Astrocyte (in vitro differentiated cells and primary cell): ENCODE measurements at regions not wholly inside any gene's neighbourhood (a gene's known extent, or its start where the extent isn't known, plus 50 kb on each side); places are given as distances from the start of the nearest gene placed in this dataset.

Experiments used
- CTCF ChIP-seq: IDR thresholded peaks from 2 replicates; pipeline ENCODE4 v1.5.1; 2011; ENCODE audit warnings: low read depth, mild to moderate bottlenecking, inconsistent platforms, low read length, moderate library complexity; ENCODE audit not compliant: insufficient read depth
- EZH2 ChIP-seq: IDR thresholded peaks from 2 replicates; pipeline ENCODE4 v1.6.1; 2012; ENCODE audit warnings: mild to moderate bottlenecking, low read length, inconsistent platforms; ENCODE audit not compliant: insufficient read depth

- TF ChIP-seq CTCF (no peak), EZH2 (no peak)
Observed at GRCh38 chr1:81004011-81004410, 796.7 kb upstream of the ADGRL2 start.
